ENCODE measurements at regions not wholly inside any gene's neighbourhood (a gene's known extent, or its start where the extent isn't known, plus 50 kb on each side); places are given as distances from the start of the nearest gene placed in this dataset.
"Not testable (repeated sequence)": the region's sequence is repeated elsewhere in the genome, so short reads cannot be mapped to it uniquely, and the experiment has no call there.

- not testable (repeated sequence) for FAIRE-seq
These were observed 754.3 kb upstream of the TPTE start for GRCh38 chr21:9766890-9767591.

GRCh38 chr21:9767592-9768375 is 753.6 kb upstream of the TPTE start:
- FAIRE-seq, result no peak

- FAIRE-seq, result not testable (repeated sequence)
These were observed 752.8 kb upstream of the TPTE start for GRCh38 chr21:9768376-9769130.

DNA sequence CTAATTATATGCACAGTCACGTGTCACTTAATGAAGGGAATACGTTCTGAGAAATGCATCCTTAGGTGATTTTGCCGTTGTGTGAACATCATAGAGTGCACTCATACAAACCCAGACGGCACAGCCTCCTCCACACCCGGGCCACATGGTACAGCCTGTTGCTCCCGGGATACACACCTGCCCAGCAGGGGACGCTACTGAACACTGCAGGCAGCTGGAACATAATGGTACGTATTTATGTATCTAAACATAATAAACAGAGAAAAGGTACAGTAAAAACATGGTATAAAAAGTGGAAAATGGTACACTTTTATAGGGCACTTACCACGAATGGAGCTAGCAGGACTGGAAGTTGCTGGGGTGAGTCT is 752.3 kb upstream of the TPTE start:
- FAIRE-seq, result not testable (repeated sequence)

GRCh38 chr21:9769718-9770690 is 751.4 kb upstream of the TPTE start:
- not testable (repeated sequence) for FAIRE-seq

- not testable (repeated sequence) for FAIRE-seq
These were observed 749.7 kb upstream of the TPTE start for GRCh38 chr21:9771466-9772347.

GRCh38 chr21:9772348-9772672 is 749.1 kb upstream of the TPTE start:
- no peak for FAIRE-seq

- not testable (repeated sequence) for FAIRE-seq
These were observed 748.4 kb upstream of the TPTE start for GRCh38 chr21:9772877-9773420.

GRCh38 chr21:9774347-9774746 is 747.0 kb upstream of the TPTE start:
- FAIRE-seq, result no peak

- not testable (repeated sequence) for FAIRE-seq
These were observed 746.3 kb upstream of the TPTE start for GRCh38 chr21:9774901-9775593.

- FAIRE-seq, result not testable (repeated sequence)
These were observed 745.5 kb upstream of the TPTE start for GRCh38 chr21:9775877-9776276.

- not testable (repeated sequence) for FAIRE-seq
These were observed 744.9 kb upstream of the TPTE start for GRCh38 chr21:9776286-9777020.

DNA sequence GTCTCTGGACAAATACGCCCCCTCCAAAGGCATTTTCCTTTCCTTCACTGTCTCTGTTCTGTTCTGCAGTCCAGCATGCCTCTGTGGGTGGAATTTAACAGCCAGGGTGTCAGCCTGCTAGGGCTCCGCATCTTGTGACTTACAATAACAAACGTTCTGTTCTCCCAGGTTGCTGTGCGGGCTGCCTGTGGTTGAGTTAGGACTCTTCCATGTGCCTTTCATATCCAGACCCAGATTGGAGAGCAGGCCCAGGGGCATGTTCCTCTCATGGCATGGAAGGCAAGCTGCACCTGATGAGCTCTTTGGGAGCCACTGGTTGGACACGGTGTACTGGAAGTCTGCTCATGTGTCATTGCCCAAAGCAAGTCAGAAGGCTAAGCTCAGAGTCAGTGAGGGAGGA is 742.8 kb upstream of the TPTE start:
- not testable (repeated sequence) for FAIRE-seq

DNA sequence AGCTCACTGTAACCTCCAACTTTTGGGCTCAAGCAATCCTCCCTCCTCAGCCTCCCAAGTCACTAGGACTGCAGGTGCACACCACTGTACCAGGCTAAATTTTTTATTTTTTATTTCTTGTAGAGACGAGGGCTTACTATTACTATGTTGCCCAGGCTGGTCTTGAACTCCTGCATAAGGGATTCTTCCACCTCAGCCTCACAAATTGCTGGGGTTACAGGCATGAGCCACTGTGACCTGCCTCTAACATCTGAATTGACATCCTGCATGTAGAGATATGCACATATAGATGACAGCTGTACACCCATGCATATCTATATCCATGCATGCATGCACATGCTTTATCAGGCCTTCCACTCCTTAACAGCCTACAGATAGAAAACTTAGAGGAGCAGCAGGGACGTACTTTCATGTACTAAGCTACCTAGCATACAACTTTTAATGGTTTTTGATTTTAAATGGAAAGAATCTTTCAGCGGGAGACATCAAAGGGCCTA is 740.9 kb upstream of the TPTE start:
- no peak for FAIRE-seq

DNA sequence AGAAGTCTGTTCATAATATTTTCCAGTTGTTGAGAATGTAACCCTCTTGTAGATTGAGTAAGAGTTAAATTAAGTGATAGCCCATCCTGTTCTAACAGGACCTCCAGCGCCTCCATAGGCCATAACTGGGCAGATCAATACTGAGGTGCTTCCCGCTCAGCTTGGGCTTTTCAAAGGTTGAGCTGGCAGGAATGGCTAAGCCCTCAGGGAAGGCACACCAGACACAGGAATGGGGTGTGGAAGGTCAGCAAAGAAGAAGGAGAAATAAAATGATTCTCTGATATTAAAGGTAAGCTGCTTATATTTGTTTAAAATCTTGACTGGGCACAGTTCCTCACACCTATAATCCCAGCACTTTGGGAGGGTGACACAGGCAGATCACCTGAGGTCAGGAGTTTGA is 737.8 kb upstream of the TPTE start:
- not testable (repeated sequence) for FAIRE-seq

DNA sequence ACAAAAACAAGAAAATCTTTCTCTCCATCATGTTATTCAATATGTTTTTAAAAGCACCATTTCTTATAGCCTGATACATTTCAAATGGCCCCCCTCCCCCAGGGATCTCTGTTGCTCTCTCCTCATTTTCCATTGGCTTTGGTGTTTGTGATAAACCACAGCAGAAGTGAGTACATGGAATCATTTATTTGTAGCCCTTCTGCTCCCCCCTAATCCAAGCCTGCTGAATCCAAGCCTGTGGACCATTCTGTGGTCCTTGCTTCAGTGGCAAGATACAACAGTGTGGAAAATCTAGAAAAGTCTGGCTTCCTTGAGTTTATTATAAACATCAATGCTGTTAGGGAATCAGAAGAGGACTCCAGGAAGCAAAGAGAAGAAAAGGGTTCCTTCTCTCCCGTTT is 737.2 kb upstream of the TPTE start:
- FAIRE-seq, result not testable (repeated sequence)

DNA sequence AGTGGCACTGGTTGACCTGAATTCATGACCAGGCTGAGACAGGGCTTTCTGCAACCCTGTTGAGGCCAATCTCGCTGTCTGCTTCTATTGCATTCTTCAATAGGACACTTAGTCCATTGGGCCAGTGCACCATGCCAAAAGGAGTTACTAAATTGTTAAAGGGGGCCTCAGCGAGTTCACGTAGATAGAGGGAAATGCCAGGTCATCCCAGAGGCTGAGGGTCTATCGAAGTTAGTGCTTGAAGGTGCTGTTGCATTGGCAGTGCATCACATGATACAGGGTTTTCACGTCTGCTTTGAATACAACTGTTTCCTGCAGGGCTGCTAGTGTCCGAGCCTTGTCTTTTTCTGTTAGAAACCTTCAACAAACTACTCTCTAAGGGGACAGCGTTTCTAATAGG is 735.3 kb upstream of the TPTE start:
- not testable (repeated sequence) for FAIRE-seq

DNA sequence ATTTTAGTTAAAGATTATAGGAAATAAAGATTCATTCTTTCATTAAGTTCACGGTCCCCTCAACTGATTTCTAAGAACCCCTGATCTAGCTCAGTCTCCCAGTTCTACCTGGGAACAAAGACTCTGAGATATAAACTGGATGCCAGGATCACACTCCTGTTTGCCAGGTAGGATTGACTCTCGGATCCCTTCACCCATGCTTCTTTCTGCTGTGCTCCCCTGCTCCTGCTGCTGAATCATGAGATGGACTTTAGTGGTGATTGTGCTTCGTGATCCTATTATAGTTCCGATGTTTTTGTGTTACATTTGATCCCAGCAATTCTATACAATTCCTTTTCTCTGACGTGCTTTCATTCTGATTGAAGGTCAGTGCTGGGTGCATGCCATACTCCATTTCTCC is 733.1 kb upstream of the TPTE start:
- not testable (repeated sequence) for FAIRE-seq

- FAIRE-seq, result not testable (repeated sequence)
These were observed 731.0 kb upstream of the TPTE start for GRCh38 chr21:9790354-9790753.
